ENCODE measurements at regions not wholly inside any gene's neighbourhood (a gene's known extent, or its start where the extent isn't known, plus 50 kb on each side); places are given as distances from the start of the nearest gene placed in this dataset.

- TF ChIP-seq, protein P1, sequence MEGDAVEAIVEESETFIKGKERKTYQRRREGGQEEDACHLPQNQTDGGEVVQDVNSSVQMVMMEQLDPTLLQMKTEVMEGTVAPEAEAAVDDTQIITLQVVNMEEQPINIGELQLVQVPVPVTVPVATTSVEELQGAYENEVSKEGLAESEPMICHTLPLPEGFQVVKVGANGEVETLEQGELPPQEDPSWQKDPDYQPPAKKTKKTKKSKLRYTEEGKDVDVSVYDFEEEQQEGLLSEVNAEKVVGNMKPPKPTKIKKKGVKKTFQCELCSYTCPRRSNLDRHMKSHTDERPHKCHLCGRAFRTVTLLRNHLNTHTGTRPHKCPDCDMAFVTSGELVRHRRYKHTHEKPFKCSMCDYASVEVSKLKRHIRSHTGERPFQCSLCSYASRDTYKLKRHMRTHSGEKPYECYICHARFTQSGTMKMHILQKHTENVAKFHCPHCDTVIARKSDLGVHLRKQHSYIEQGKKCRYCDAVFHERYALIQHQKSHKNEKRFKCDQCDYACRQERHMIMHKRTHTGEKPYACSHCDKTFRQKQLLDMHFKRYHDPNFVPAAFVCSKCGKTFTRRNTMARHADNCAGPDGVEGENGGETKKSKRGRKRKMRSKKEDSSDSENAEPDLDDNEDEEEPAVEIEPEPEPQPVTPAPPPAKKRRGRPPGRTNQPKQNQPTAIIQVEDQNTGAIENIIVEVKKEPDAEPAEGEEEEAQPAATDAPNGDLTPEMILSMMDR (IDR thresholded peaks at IDR 0.05; ENCODE audit: low read length), result no peak
- TF ChIP-seq EZH2 (IDR thresholded peaks at IDR 0.05; ENCODE audit: borderline replicate concordance, low read length), result no peak
These were observed 281.0 kb downstream of the HINT1 start for GRCh38 chr5:130884023-130884422.
